OCI-LY3 (cell line): ENCODE measurements at regions not wholly inside any gene's neighbourhood (a gene's known extent, or its start where the extent isn't known, plus 50 kb on each side); places are given as distances from the start of the nearest gene placed in this dataset.

Source experiments
- EZH2phosphoT487 ChIP-seq: fragments of 200-600 bp; shearing (Covaris generic); IDR thresholded peaks from 2 replicates; pipeline ENCODE4 v1.6.1; 2018; ENCODE audit warnings: antibody characterized with exemption, mixed run types, low read depth
- TF ChIP-seq, protein P1 (sequence below): fragments of 200-600, 300-600 bp; sonication (generic); IDR thresholded peaks from 2 replicates; pipeline ENCODE4 v1.5.1; 2014; ENCODE audit warnings: antibody characterized with exemption, low read length, low read depth

GRCh38 chr20:24289737-24290481 is 179.5 kb upstream of the SYNDIG1 start:
- TF ChIP-seq, protein P1, sequence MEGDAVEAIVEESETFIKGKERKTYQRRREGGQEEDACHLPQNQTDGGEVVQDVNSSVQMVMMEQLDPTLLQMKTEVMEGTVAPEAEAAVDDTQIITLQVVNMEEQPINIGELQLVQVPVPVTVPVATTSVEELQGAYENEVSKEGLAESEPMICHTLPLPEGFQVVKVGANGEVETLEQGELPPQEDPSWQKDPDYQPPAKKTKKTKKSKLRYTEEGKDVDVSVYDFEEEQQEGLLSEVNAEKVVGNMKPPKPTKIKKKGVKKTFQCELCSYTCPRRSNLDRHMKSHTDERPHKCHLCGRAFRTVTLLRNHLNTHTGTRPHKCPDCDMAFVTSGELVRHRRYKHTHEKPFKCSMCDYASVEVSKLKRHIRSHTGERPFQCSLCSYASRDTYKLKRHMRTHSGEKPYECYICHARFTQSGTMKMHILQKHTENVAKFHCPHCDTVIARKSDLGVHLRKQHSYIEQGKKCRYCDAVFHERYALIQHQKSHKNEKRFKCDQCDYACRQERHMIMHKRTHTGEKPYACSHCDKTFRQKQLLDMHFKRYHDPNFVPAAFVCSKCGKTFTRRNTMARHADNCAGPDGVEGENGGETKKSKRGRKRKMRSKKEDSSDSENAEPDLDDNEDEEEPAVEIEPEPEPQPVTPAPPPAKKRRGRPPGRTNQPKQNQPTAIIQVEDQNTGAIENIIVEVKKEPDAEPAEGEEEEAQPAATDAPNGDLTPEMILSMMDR: peak; percentile 37; the same call in 1 of the 2 replicates
- TF ChIP-seq EZH2phosphoT487: no peak
